RWPE1 (cell line): ENCODE measurements at regions not wholly inside any gene's neighbourhood (a gene's known extent, or its start where the extent isn't known, plus 50 kb on each side); places are given as distances from the start of the nearest gene placed in this dataset.
A peak's percentile ranks its signal among the peaks of the same experiment; 100 is the strongest.

Experiments
- CTCF ChIA-PET: fragments of 350-600 bp; sonication (Branson Sonifier 250); formaldehyde crosslinking; extraction: SDS; loops from one replicate; lab custom pipeline; 2021; lab: Yijun Ruan, JAX
- POLR2A ChIA-PET: fragments of 400-600 bp; formaldehyde crosslinking; extraction: SDS; loops from one replicate; lab custom pipeline; 2020; ENCODE audit warnings: antibody characterized with exemption; ENCODE audit not compliant: low non-redundant PET; lab: Yijun Ruan, JAX
- DNase-seq: peaks from one replicate; pipeline ENCODE4 v3.0.0; 2012; ENCODE audit warnings: low spot score
- H3K27ac ChIP-seq: fragments of 450-650 bp; 2 replicates; pipeline ENCODE4 v1.5.1; 2017
- CTCF ChIP-seq: fragments of 450-650 bp; conservative IDR thresholded peaks from 2 replicates; pipeline ENCODE4 v1.5.1; 2017; ENCODE audit warnings: low read depth, mild to moderate bottlenecking

GRCh38 chr7:84546403-84546802 is 351.8 kb upstream of the SEMA3A start:
- ChIA-PET POLR2A (no interaction called here), CTCF (no interaction called here)
- DNase-seq: no peak
- TF ChIP-seq CTCF: no peak
- H3K27ac ChIP-seq: no peak overlapping the region

GRCh38 chr7:84538268-84538667 is 343.7 kb upstream of the SEMA3A start:
- H3K27ac ChIP-seq: no peak overlapping the region
- TF ChIP-seq CTCF: no peak
- ChIA-PET CTCF (interaction anchor here (0.7 kb wide), 1 partner anchor 1132 kb away, joined by 3 read pairs; no protein-coding TSS in a partner anchor), POLR2A (no interaction called here)
- no peak for DNase-seq

DNA sequence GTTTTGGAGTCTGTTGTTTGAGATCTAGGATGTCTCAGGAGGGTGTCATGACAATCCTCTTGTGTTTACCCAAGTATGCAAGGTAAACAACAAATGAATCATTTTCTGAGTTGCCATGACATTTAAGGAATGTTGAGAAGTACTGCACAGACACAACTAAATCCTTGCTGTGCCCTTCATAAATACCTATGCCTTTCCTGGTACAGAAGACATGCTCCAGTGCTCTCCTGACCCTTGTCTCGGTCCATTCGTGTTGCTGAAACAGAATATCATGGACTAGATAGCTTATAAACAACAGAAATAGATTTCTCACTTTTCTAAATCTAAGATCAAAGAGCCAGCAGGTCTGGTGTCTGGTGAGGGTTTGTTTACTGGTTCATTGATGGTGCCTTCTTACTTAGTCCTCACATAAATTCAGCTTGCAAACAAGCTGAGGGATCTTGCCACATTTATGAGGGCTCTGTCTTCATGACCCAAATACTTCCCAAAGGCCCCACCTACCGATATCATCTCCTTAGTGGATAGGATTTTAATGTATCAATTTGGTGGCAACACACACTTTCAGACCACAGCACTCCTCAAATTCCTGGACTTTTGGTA is 341.8 kb upstream of the SEMA3A start:
- no peak overlapping the region for H3K27ac ChIP-seq
- POLR2A ChIA-PET: no interaction called here
- no peak for TF ChIP-seq CTCF
- peak; percentile 3 for DNase-seq
- CTCF ChIA-PET: no interaction called here

- TF ChIP-seq CTCF: no peak
- POLR2A ChIA-PET: no interaction called here
- DNase-seq: no peak
- no peak overlapping the region for H3K27ac ChIP-seq
- CTCF ChIA-PET: no interaction called here
Observed at GRCh38 chr7:84535580-84536270, 341.1 kb upstream of the SEMA3A start.

DNA sequence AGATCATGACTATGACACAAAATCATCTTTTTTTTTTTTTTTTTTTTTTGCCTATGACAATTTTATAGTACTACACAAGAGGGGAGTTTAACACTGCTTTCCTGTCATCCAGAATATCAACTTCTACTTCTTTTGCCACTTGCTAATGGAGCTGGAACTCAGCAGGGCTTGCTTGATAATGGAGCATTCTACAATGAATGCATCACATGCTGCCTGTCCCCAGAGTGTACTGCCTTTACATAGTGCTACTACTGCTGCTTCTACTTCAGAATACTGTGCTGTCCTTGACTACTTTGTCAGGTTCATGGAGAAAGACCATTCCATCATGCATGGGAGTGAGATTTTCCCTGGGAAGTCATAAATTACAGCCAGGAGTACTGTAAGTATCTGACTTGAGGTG is 338.6 kb upstream of the SEMA3A start:
- TF ChIP-seq CTCF: no peak
- no peak overlapping the region for H3K27ac ChIP-seq
- no peak for DNase-seq
- CTCF ChIA-PET: no interaction called here
- POLR2A ChIA-PET: no interaction called here

- DNase-seq: no peak
- H3K27ac ChIP-seq: no peak overlapping the region
- ChIA-PET CTCF (no interaction called here), POLR2A (no interaction called here)
- TF ChIP-seq CTCF: no peak
Observed at GRCh38 chr7:84532196-84532595, 337.6 kb upstream of the SEMA3A start.
